ENCODE measurements at regions not wholly inside any gene's neighbourhood (a gene's known extent, or its start where the extent isn't known, plus 50 kb on each side); places are given as distances from the start of the nearest gene placed in this dataset.

DNA sequence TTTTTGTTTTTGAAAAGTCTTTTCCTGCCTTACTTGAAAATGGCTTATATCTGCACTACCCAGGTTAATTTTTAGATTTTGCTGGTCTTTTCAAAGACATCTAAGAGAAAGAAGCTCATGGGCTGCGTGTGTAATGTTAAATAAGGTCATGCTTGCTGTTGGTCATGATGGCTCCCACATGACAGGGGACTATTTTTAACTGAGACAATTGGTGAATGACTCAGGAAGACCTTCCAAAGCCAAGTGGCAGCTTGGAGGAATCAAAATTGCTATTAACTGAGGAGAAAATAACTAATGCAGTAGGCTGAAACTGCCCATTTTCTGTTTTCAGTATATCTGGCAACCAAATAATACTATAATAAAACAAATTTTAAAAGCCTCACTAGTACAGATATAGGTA, 117.1 kb upstream of the SPAG17 start:
- H3K27ac ChIP-seq: no peak overlapping the region
- H3K9me3 ChIP-seq: no peaks in the 10 kb centered on the region
- 25 to 61% methylated on average over 1 of the region's 1 CpG for WGBS, 2 donors
- no peaks in the 10 kb centered on the region for H3K27me3 ChIP-seq
- H3K4me1 ChIP-seq: peaks cover 0 to 7% (median 1%) of the 10 kb centered on the region in 4 donors
- no peaks in the 10 kb centered on the region for H3K36me3 ChIP-seq
- DNase-seq (ENCODE audit: low spot score in 2 of 2): no peak
- TF ChIP-seq POLR2A (IDR thresholded peaks at IDR 0.05): no peak
- TF ChIP-seq CTCF (IDR thresholded peaks at IDR 0.05): no peak
- no peak for TF ChIP-seq EP300 (IDR thresholded peaks at IDR 0.05)
- no peak overlapping the region for H3K4me3 ChIP-seq

GRCh38 chr1:118300808-118301207, 115.8 kb upstream of the SPAG17 start:
- Histone ChIP-seq H3K4me1 (peaks cover 0 to 7% (median 1%) of the 10 kb centered on the region in 4 donors), H3K27me3 (no peaks in the 10 kb centered on the region), H3K36me3 (no peaks in the 10 kb centered on the region), H3K4me3 (no peak overlapping the region), H3K27ac (no peak overlapping the region), H3K9me3 (no peaks in the 10 kb centered on the region)
- no peak for TF ChIP-seq CTCF (IDR thresholded peaks at IDR 0.05)
- TF ChIP-seq EP300 (IDR thresholded peaks at IDR 0.05): no peak
- TF ChIP-seq POLR2A (IDR thresholded peaks at IDR 0.05): no peak
- DNase-seq (ENCODE audit: low spot score in 2 of 2): no peak

- no peak overlapping the region for H3K4me3 ChIP-seq
- TF ChIP-seq POLR2A (IDR thresholded peaks at IDR 0.05) (no peak), CTCF (IDR thresholded peaks at IDR 0.05) (no peak), EP300 (IDR thresholded peaks at IDR 0.05) (no peak)
- WGBS, 2 donors: 84 to 93% methylated on average over 5 of the region's 5 CpGs
- no peak overlapping the region for H3K27ac ChIP-seq
- no peaks in the 10 kb centered on the region for H3K9me3 ChIP-seq
- H3K36me3 ChIP-seq: no peaks in the 10 kb centered on the region
- DNase-seq (ENCODE audit: low spot score in 2 of 2): no peak
- no peaks in the 10 kb centered on the region for H3K27me3 ChIP-seq
- peaks cover 0 to 7% (median 2%) of the 10 kb centered on the region in 4 donors for H3K4me1 ChIP-seq
Observed at GRCh38 chr1:118298397-118298796, 113.4 kb upstream of the SPAG17 start.

DNA sequence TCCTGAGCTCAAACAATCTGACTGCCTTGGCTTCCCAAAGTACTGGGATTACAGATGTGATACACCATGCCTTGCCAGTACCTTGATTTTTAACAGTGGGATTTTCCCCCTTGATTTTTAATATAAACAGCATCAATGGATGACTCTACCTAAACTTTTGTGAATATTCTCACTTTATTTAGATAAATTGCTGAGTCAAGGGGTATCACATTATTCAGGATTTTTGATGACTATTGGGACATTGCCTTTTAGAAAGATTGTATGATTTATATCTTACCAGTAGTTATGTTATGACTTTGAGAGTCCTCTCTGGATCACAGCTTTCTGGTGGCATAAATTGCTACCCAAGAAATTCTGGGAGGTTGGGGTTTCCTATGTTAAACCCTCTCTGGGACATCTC, 112.5 kb upstream of the SPAG17 start:
- H3K4me3 ChIP-seq: no peak overlapping the region

More for the DNA sequence above, 112.5 kb upstream of the SPAG17 start:
- Histone ChIP-seq H3K4me1 (peaks cover 0 to 6% (median 1%) of the 10 kb centered on the region in 4 donors), H3K9me3 (no peaks in the 10 kb centered on the region), H3K27me3 (no peaks in the 10 kb centered on the region), H3K36me3 (no peaks in the 10 kb centered on the region), H3K27ac (no peak overlapping the region)
- TF ChIP-seq EP300 (IDR thresholded peaks at IDR 0.05): no peak
- TF ChIP-seq POLR2A (IDR thresholded peaks at IDR 0.05): no peak
- no peak for TF ChIP-seq CTCF (IDR thresholded peaks at IDR 0.05)
- no peak for DNase-seq (ENCODE audit: low spot score in 2 of 2)
